Heart left ventricle (tissue), 16 donors: ENCODE measurements at regions not wholly inside any gene's neighbourhood (a gene's known extent, or its start where the extent isn't known, plus 50 kb on each side); places are given as distances from the start of the nearest gene placed in this dataset.

Experiments
- ATAC-seq, 4 donors: fragments of 200-7000 bp; cut with Tn5 transposase; one replicate each; pipeline ENCODE4 v1.9.1; 2020 to 2022; ENCODE audit warnings: moderate library complexity in 4 of 4, mild to moderate bottlenecking in 3 of 4, moderate number of reproducible peaks in 1 of 4
- DNase-seq, 5 donors: peaks; one replicate each; pipeline ENCODE4 v3.0.0-alpha.2; 2020
- H3K27ac ChIP-seq, 12 donors: fragments of 200-600 bp; sonication (generic) in 4 of 12; one replicate each; pipeline versions ENCODE4 v1.5.0 to v1.8.0; 2016 to 2022; ENCODE audit warnings: mild to moderate bottlenecking in 2 of 12
- H3K27me3 ChIP-seq, 9 donors: fragments of 200-600 bp; sonication (generic) in 2 of 9; one replicate each; pipeline versions ENCODE4 v1.5.1 to v1.8.0; 2016 to 2022; ENCODE audit warnings: mild to moderate bottlenecking in 3 of 9
- H3K36me3 ChIP-seq, 9 donors: fragments of 200-600 bp; sonication (generic) in 2 of 9; one replicate each; pipeline versions ENCODE4 v1.5.0 to v1.8.0; 2018 to 2022; ENCODE audit warnings: mild to moderate bottlenecking in 2 of 9
- H3K4me1 ChIP-seq, 12 donors: fragments of 200-600 bp; sonication (generic) in 4 of 12; one replicate each; pipeline versions ENCODE4 v1.5.0 to v1.8.0; 2016 to 2022; ENCODE audit warnings: mild to moderate bottlenecking in 3 of 12
- H3K4me3 ChIP-seq, 12 donors: fragments of 200-600 bp; sonication (generic) in 4 of 12; one replicate each; pipeline versions ENCODE4 v1.5.0 to v1.8.0; 2017 to 2022; ENCODE audit warnings: mild to moderate bottlenecking in 9 of 12, moderate library complexity in 4 of 12
- H3K9me3 ChIP-seq, 12 donors: fragments of 200-600 bp; sonication (generic) in 4 of 12; one replicate each; pipeline versions ENCODE4 v1.5.0 to v1.8.0; 2016 to 2022; ENCODE audit warnings: mild to moderate bottlenecking in 1 of 12
- CTCF ChIP-seq, 12 donors: fragments of 200-600 bp; sonication (generic) in 4 of 12; IDR thresholded peaks; one replicate each; pipeline versions ENCODE4 v1.5.0 to v1.8.0; 2018 to 2022; ENCODE audit warnings: antibody characterized with exemption in 12 of 12, mild to moderate bottlenecking in 5 of 12
- POLR2A ChIP-seq, 2 donors: fragments of 450-650 bp; IDR thresholded peaks; one replicate each; pipeline ENCODE4 v1.6.1; 2017; ENCODE audit warnings: antibody characterized with exemption in 2 of 2, mild to moderate bottlenecking in 2 of 2, moderate library complexity in 2 of 2
- WGBS, 4 donors: extraction: QIAGEN DNeasy Blood & Tissue Kit in 2 of 4; methylation state at CpG; one replicate each; pipeline versions ENCODE4 v1.1.5 to v1.1.7; 2013 to 2018; 5-methylcytosine and 5-hydroxymethylcytosine counted together
- intact Hi-C, 10 donors: fragments of 100-400 bp; cut with DNase I; formaldehyde crosslinking; loops; one replicate each; pipeline versions ENCODE4 v1.11.1 to v1.14.2; 2022
- donor health status: ischemic (EF 13 %, LVEDD 7.1; RV severe dilation, severe dysfunction).
- donor health status: healthy with polysubstance abuse.
- donor health status: DM: no; HTN: yes; CAD: no.
- donor health status: DM: no; HTN: no; CAD: no.
- donor health status: ischemic (EF 25% LVEDD 6.9; RV normal size, moderate dysfunction).
- donor health status: ischemic (EF 25% LVEDD 5.7; RV mildly dilated, moderate dysfunction).
- donor health status: healthy.
- donor health status: DM: yes; HTN: yes; CAD: no.
- donor health status: ischemic (EF 35%, LVEDD 5.7; RV mildly dilated, moderate dysfunction).
- donor health status: nonischemic (EF 11% LVEDD 7.7; RV severe dilation, severe dysfunction).
- donor health status: DM: yes; HTN: yes; CAD: no.
- donor health status: PGD.
- donor health status: ischemic (EF 29% LVEDD 5.4; RV normal size, mild dysfunction).
- donor health status: nonischemic (EF 23%, LVEDD 6.1; RV moderate dilation, normal function).

DNA sequence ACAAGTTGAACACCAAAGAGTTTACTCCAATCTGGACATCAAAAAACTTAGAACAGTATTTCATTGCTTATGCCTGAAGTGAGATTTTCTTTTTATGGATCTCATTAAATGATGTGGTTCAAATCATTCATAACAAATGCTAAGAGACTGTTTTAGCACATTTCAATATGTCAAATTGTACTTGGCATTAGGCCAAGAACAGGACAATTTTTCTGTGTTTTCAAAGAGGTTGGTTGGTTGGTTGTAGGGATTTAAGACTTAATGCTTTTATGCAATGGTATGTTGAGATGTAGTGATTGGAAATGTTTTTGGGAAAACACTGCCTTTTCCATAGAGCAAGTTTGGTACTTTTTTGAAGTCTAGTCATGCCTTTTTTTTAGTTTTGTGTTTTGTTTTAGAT, 510.4 kb downstream of the ZNF674 start:
- Histone ChIP-seq H3K27me3 (peaks cover 0 to 11% (median 0%) of the 10 kb centered on the region in 9 donors), H3K9me3 (peaks cover 0 to 1% (median 0%) of the 10 kb centered on the region in 12 donors), H3K27ac (no peak overlapping the region), H3K4me1 (no peaks in the 10 kb centered on the region), H3K4me3 (no peak overlapping the region), H3K36me3 (no peaks in the 10 kb centered on the region)
- intact Hi-C loops = no loop called here
- no peak for DNase-seq
- no peak for ATAC-seq
- TF ChIP-seq CTCF (IDR thresholded peaks at IDR 0.05) (no peak), POLR2A (IDR thresholded peaks at IDR 0.05) (no peak)

GRCh38 chrX:46029777-46030176, 515.4 kb downstream of the ZNF674 start:
- no peak overlapping the region for H3K27ac ChIP-seq
- TF ChIP-seq POLR2A (IDR thresholded peaks at IDR 0.05) (no peak), CTCF (IDR thresholded peaks at IDR 0.05) (no peak)
- 89 to 94% (median 93%) methylated on average over 1 of the region's 1 CpG for WGBS, 4 donors
- ATAC-seq (no peak), DNase-seq (no peak)
- no peaks in the 10 kb centered on the region for H3K4me1 ChIP-seq
- no peaks in the 10 kb centered on the region for H3K36me3 ChIP-seq
- peaks cover 0 to 9% (median 0%) of the 10 kb centered on the region in 12 donors for H3K9me3 ChIP-seq
- peaks cover 0 to 18% (median 0%) of the 10 kb centered on the region in 9 donors for H3K27me3 ChIP-seq
- intact Hi-C loops = no loop called here
- no peak overlapping the region for H3K4me3 ChIP-seq

DNA sequence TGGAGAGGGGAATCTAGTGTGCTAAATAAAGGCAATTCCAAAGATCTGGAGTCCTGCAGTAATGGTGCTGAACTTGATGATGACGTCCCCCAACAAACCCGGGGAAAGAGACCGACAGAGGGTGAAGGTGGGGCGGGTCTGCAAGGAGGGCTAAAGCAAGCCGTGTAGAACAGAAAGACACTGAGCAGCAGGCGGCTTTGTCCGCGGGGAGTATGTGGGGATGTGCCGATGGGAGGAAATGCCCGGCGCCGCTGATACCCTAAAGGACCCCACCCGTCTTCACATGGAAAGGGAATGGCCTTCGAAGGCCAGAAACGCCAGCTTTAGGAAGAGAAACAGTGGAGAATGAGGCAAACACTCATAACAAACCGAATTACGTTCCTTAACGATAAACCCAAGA, 528.9 kb downstream of the ZNF674 start:
- WGBS, 4 donors = 72 to 89% (median 80%) methylated on average over 18 of the region's 18 CpGs
- Histone ChIP-seq H3K27me3 (peaks cover 0 to 52% (median 0%) of the 10 kb centered on the region in 9 donors), H3K4me1 (no peaks in the 10 kb centered on the region), H3K36me3 (no peaks in the 10 kb centered on the region), H3K4me3 (no peak overlapping the region), H3K27ac (no peak overlapping the region), H3K9me3 (no peaks in the 10 kb centered on the region)
- intact Hi-C loops = no loop called here
- no peak for TF ChIP-seq POLR2A (IDR thresholded peaks at IDR 0.05)
- TF ChIP-seq CTCF (IDR thresholded peaks at IDR 0.05) = no peak
- no peak for ATAC-seq
- DNase-seq = no peak

GRCh38 chrX:46015653-46016052, 529.6 kb downstream of the ZNF674 start:
- H3K9me3 ChIP-seq = no peaks in the 10 kb centered on the region
- TF ChIP-seq CTCF (IDR thresholded peaks at IDR 0.05) (no peak), POLR2A (IDR thresholded peaks at IDR 0.05) (no peak)
- WGBS, 4 donors = 57 to 83% (median 66%) methylated on average over 2 of the region's 2 CpGs
- intact Hi-C loops = no loop called here
- no peak overlapping the region for H3K4me3 ChIP-seq
- H3K36me3 ChIP-seq = no peaks in the 10 kb centered on the region
- no peak overlapping the region for H3K27ac ChIP-seq
- ATAC-seq (no peak), DNase-seq (no peak)
- H3K27me3 ChIP-seq = peaks cover 0 to 52% (median 0%) of the 10 kb centered on the region in 9 donors
- H3K4me1 ChIP-seq = no peaks in the 10 kb centered on the region
